HepG2 (cell line): ENCODE measurements at regions not wholly inside any gene's neighbourhood (a gene's known extent, or its start where the extent isn't known, plus 50 kb on each side); places are given as distances from the start of the nearest gene placed in this dataset.

Source experiments
- ATAC-seq: fragments of 200-7000 bp; cut with Tn5 transposase; 3 replicates; pipeline ENCODE4 v1.9.1; 2020; ENCODE audit warnings: mild to moderate bottlenecking, moderate library complexity
- BruUV-seq: library from RNA; stranded (reverse); fragments of 400-500 nt; replicated peaks from 2 replicates; lab custom pipeline; 2021; lab: Mats Ljungman, UMichigan
- CTCF ChIA-PET: fragments of 300-600 bp; formaldehyde crosslinking; extraction: SDS; loops from one replicate; lab custom pipeline; 2021; ENCODE audit warnings: low total read pairs, inconsistent platforms, low intra/inter-chr PET ratio; lab: Yijun Ruan, JAX
- POLR2A ChIA-PET: fragments of 350-600 bp; sonication (Branson Sonifier 250); formaldehyde crosslinking; loops from one replicate; lab custom pipeline; 2020; ENCODE audit warnings: antibody characterized with exemption, inconsistent platforms; lab: Yijun Ruan, JAX
- DNase-seq: peaks from one replicate; pipeline ENCODE4 v3.0.0-alpha.2; 2015; ENCODE audit warnings: low spot score
- FAIRE-seq: peaks from 3 replicates; lab custom pipeline; 2011; peaks lifted over from hg19 to GRCh38; lab: Jason Lieb, UNC
- H2AFZ ChIP-seq: one replicate; pipeline ENCODE4 v1.6.1; 2011; ENCODE audit warnings: low read length, inconsistent platforms
- H3K27ac ChIP-seq: fragments of 300-600 bp; 3 replicates; pipeline ENCODE4 v1.8.0; 2011; ENCODE audit warnings: mixed run types, mild to moderate bottlenecking, mixed read lengths, low read length, inconsistent platforms; ENCODE audit not compliant: insufficient read depth; ENCODE audit errors: extremely low read length
- H3K27me3 ChIP-seq, 2 experiments: fragments of 200-600 bp in 1 of 2; 2 replicates in 1 of 2; 3 replicates in 1 of 2; pipeline versions ENCODE4 v1.6.0 to v1.8.0; 2011; ENCODE audit warnings: low read length in 2 of 2, mild to moderate bottlenecking in 2 of 2, moderate library complexity in 2 of 2, inconsistent platforms in 1 of 2; ENCODE audit not compliant: insufficient read depth in 2 of 2, control insufficient read depth in 1 of 2
- H3K36me3 ChIP-seq, 2 experiments: fragments of 200-600 bp in 1 of 2; replicated peaks in 1 of 2; 2 replicates in 1 of 2; 3 replicates in 1 of 2; pipeline versions ENCODE4 v1.5.1 to v1.8.0; 2011; ENCODE audit warnings: low read length in 2 of 2, inconsistent platforms in 1 of 2; ENCODE audit not compliant: insufficient read depth in 2 of 2, control insufficient read depth in 1 of 2
- H3K4me1 ChIP-seq: 2 replicates; pipeline ENCODE4 v1.5.1; 2012; ENCODE audit warnings: low read length, inconsistent platforms; ENCODE audit not compliant: insufficient read depth
- H3K4me2 ChIP-seq: 2 replicates; pipeline ENCODE4 v1.6.0; 2011; ENCODE audit warnings: low read depth, low read length, inconsistent platforms
- H3K4me3 ChIP-seq, 3 experiments: fragments of 200-600 bp in 1 of 3; sonication (generic), shearing (Covaris generic) in 1 of 3; replicated peaks in 1 of 3; 2 replicates each; pipeline ENCODE4 v1.5.1; 2011 to 2016; ENCODE audit warnings: low read length in 3 of 3, inconsistent platforms in 2 of 3, low read depth in 2 of 3, mild to moderate bottlenecking in 2 of 3, control low read depth in 1 of 3, mixed read lengths in 1 of 3; ENCODE audit not compliant: insufficient read depth in 1 of 3
- H3K79me2 ChIP-seq: one replicate; pipeline ENCODE4 v1.6.1; 2011; ENCODE audit warnings: low read length, inconsistent platforms; ENCODE audit not compliant: insufficient read depth
- H3K9ac ChIP-seq: 2 replicates; pipeline ENCODE4 v1.6.0; 2011; ENCODE audit warnings: mild to moderate bottlenecking, low read depth, low read length, inconsistent platforms; ENCODE audit not compliant: insufficient read depth
- H3K9me3 ChIP-seq: 2 replicates; pipeline ENCODE4 v1.5.1; 2012; ENCODE audit warnings: mild to moderate bottlenecking, low read length
- H4K20me1 ChIP-seq: 2 replicates; pipeline ENCODE4 v1.6.0; 2011; ENCODE audit warnings: inconsistent platforms, mild to moderate bottlenecking, low read length, moderate library complexity; ENCODE audit not compliant: insufficient read depth
- ZKSCAN8 ChIP-seq: IDR thresholded peaks from 2 replicates; pipeline ENCODE4 v1.6.1; 2016; ENCODE audit warnings: borderline replicate concordance, missing genetic modification reagents, missing compliant biosample characterization
- ZNF709 ChIP-seq: sonication (generic); formaldehyde crosslinking; IDR thresholded peaks from 2 replicates; pipeline ENCODE4 v1.5.0; 2020; ENCODE audit warnings: mild to moderate bottlenecking, missing genetic modification reagents
- ZSCAN12 ChIP-seq: sonication (generic); formaldehyde crosslinking; IDR thresholded peaks from 2 replicates; pipeline ENCODE4 v1.9.0; 2021; ENCODE audit warnings: mild to moderate bottlenecking, missing genetic modification reagents
- WGBS: methylation state at CpG from one replicate; pipeline ENCODE4 v1.1.6; 2017; ENCODE audit warnings: low lambda C conversion rate; 5-methylcytosine and 5-hydroxymethylcytosine counted together
- in situ Hi-C: cut with HindIII; loops from 2 replicates; pipeline ENCODE4 v1.10.0; 2017; ENCODE audit warnings: low pct_unique_long_range_greater_than_20kb; ENCODE audit not compliant: extremely low pct_ligation_motif_present
- intact Hi-C: fragments of 100-400 bp; cut with micrococcal nuclease; formaldehyde crosslinking; loops from one replicate; pipeline ENCODE4 v1.10.0; 2022; ENCODE audit not compliant: unreplicated experiment
- TF ChIP-seq, protein P1 (sequence below): sonication (generic); formaldehyde crosslinking; IDR thresholded peaks from 2 replicates; pipeline ENCODE4 v1.8.1; 2022; ENCODE audit warnings: low read depth, mild to moderate bottlenecking, missing genetic modification reagents
- TF ChIP-seq, protein P2 (sequence below): sonication (generic); formaldehyde crosslinking; conservative IDR thresholded peaks from 2 replicates; pipeline ENCODE4 v1.8.1; 2023; ENCODE audit warnings: missing genetic modification reagents

DNA sequence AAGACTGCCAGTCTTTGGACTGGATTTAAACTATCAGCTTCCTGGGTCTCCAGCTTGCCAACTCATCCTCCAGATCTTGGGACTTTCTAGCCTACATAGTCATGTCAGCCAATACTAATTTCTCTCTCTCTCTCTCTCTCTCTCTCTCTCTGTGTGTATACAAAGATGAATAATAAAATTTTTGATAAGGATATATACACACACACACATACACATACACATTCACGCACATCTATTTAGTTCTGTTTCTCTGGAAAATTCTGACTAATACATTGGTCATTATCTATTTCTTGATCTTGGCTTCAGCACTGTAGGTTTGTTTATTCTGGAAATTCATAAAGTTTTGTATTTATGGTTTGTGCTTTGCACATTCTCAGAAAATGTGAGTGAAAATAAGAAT is 1606.2 kb upstream of the NUDT12 start:
- WGBS: 45% methylated on average over 1 of the region's 1 CpG
- in situ Hi-C loops (no loop called here), intact Hi-C loops (no loop called here)
- H3K27me3 ChIP-seq: no peaks in the 10 kb centered on the region
- H3K79me2 ChIP-seq: no peaks in the 10 kb centered on the region
- no peak for DNase-seq
- no peaks in the 10 kb centered on the region for H3K9me3 ChIP-seq
- ChIA-PET POLR2A (no interaction called here), CTCF (no interaction called here)
- no peak overlapping the region for H2AFZ ChIP-seq
- no peaks in the 10 kb centered on the region for H3K4me1 ChIP-seq
- no peak overlapping the region for H3K4me3 ChIP-seq
- no peaks in the 10 kb centered on the region for H3K36me3 ChIP-seq
- H4K20me1 ChIP-seq: no peaks in the 10 kb centered on the region
- TF ChIP-seq ZSCAN12 (CRISPR knock-in tag) (no peak), ZNF709 (CRISPR knock-in tag) (no peak), ZKSCAN8 (CRISPR knock-in tag) (no peak)
- TF ChIP-seq, protein P1, sequence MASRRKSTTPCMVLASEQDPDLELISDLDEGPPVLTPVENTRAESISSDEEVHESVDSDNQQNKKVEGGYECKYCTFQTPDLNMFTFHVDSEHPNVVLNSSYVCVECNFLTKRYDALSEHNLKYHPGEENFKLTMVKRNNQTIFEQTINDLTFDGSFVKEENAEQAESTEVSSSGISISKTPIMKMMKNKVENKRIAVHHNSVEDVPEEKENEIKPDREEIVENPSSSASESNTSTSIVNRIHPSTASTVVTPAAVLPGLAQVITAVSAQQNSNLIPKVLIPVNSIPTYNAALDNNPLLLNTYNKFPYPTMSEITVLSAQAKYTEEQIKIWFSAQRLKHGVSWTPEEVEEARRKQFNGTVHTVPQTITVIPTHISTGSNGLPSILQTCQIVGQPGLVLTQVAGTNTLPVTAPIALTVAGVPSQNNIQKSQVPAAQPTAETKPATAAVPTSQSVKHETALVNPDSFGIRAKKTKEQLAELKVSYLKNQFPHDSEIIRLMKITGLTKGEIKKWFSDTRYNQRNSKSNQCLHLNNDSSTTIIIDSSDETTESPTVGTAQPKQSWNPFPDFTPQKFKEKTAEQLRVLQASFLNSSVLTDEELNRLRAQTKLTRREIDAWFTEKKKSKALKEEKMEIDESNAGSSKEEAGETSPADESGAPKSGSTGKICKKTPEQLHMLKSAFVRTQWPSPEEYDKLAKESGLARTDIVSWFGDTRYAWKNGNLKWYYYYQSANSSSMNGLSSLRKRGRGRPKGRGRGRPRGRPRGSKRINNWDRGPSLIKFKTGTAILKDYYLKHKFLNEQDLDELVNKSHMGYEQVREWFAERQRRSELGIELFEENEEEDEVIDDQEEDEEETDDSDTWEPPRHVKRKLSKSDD (CRISPR knock-in tag): no peak
- TF ChIP-seq, protein P2, sequence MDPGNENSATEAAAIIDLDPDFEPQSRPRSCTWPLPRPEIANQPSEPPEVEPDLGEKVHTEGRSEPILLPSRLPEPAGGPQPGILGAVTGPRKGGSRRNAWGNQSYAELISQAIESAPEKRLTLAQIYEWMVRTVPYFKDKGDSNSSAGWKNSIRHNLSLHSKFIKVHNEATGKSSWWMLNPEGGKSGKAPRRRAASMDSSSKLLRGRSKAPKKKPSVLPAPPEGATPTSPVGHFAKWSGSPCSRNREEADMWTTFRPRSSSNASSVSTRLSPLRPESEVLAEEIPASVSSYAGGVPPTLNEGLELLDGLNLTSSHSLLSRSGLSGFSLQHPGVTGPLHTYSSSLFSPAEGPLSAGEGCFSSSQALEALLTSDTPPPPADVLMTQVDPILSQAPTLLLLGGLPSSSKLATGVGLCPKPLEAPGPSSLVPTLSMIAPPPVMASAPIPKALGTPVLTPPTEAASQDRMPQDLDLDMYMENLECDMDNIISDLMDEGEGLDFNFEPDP (CRISPR knock-in tag): no peak
- no TSS peak for BruUV-seq
- no peak for ATAC-seq
- H3K9ac ChIP-seq: no peak overlapping the region
- H3K4me2 ChIP-seq: no peak overlapping the region
- FAIRE-seq: no peak
- no peak overlapping the region for H3K27ac ChIP-seq
